Stimulated activated naive CD8-positive, alpha-beta T cell treated with anti-CD3 and anti-CD28 coated beads, Interleukin-15, Interleukin-2, amounts not matched to agents 100 U/mL and 50 U/mL, for 24 hours (primary cell): ENCODE measurements at regions not wholly inside any gene's neighbourhood (a gene's known extent, or its start where the extent isn't known, plus 50 kb on each side); places are given as distances from the start of the nearest gene placed in this dataset.

Experiments used
- ATAC-seq: fragments of 150-1000 bp; cut with Tn5 transposase; one replicate; pipeline ENCODE4 v1.10.0; 2021
- DNase-seq: peaks from one replicate; pipeline ENCODE4 v3.0.0; 2021

- DNase-seq (no peak), ATAC-seq (no peak)
Measured at GRCh38 chr7:23973264-23973663, 263.2 kb downstream of the STK31 start.

- DNase-seq (no peak), ATAC-seq (no peak)
Measured at GRCh38 chr7:23980081-23980480, 270.1 kb downstream of the STK31 start.

- DNase-seq: no peak
- no peak for ATAC-seq
Measured at GRCh38 chr7:23981314-23981713, 271.3 kb downstream of the STK31 start.

GRCh38 chr7:23981758-23982157, 271.7 kb downstream of the STK31 start:
- DNase-seq (no peak), ATAC-seq (no peak)

GRCh38 chr7:24005517-24005916, 278.5 kb upstream of the NPY start:
- DNase-seq (no peak), ATAC-seq (no peak)

GRCh38 chr7:24010495-24010894, 273.5 kb upstream of the NPY start:
- no peak for DNase-seq
- no peak for ATAC-seq

GRCh38 chr7:24017519-24017918, 266.5 kb upstream of the NPY start:
- ATAC-seq: no peak
- DNase-seq: no peak

- ATAC-seq (no peak), DNase-seq (no peak)
Measured at GRCh38 chr7:24018331-24018730, 265.7 kb upstream of the NPY start.

GRCh38 chr7:24019841-24020240, 264.1 kb upstream of the NPY start:
- ATAC-seq: no peak
- DNase-seq: no peak

GRCh38 chr7:24024276-24025068, 259.5 kb upstream of the NPY start:
- DNase-seq (no peak), ATAC-seq (no peak)

- ATAC-seq (no peak), DNase-seq (no peak)
Measured at GRCh38 chr7:24025094-24025493, 258.9 kb upstream of the NPY start.

- DNase-seq: no peak
Measured at GRCh38 chr7:24025765-24026164, 258.2 kb upstream of the NPY start.

GRCh38 chr7:24026351-24026750, 257.6 kb upstream of the NPY start:
- ATAC-seq: no peak

More at GRCh38 chr7:24025765-24026164, 258.2 kb upstream of the NPY start:
- ATAC-seq: no peak

GRCh38 chr7:24029068-24029467, 254.9 kb upstream of the NPY start:
- no peak for DNase-seq
- ATAC-seq: no peak

More at GRCh38 chr7:24026351-24026750, 257.6 kb upstream of the NPY start:
- no peak for DNase-seq

GRCh38 chr7:24034251-24034650, 249.7 kb upstream of the NPY start:
- ATAC-seq (no peak), DNase-seq (no peak)

- no peak for ATAC-seq
Measured at GRCh38 chr7:24035366-24036032, 248.5 kb upstream of the NPY start.

GRCh38 chr7:24036033-24036412, 248.0 kb upstream of the NPY start:
- DNase-seq (no peak), ATAC-seq (no peak)

More at GRCh38 chr7:24035366-24036032, 248.5 kb upstream of the NPY start:
- DNase-seq: no peak

GRCh38 chr7:24038993-24039392, 245.0 kb upstream of the NPY start:
- ATAC-seq: no peak
- DNase-seq: no peak

- no peak for DNase-seq
- no peak for ATAC-seq
Measured at GRCh38 chr7:24039991-24040624, 243.9 kb upstream of the NPY start.

- no peak for DNase-seq
- no peak for ATAC-seq
Measured at GRCh38 chr7:24042028-24042427, 242.0 kb upstream of the NPY start.

GRCh38 chr7:24049296-24049695, 234.7 kb upstream of the NPY start:
- DNase-seq: no peak
- no peak for ATAC-seq

GRCh38 chr7:24050991-24051560, 232.9 kb upstream of the NPY start:
- ATAC-seq: no peak
- DNase-seq: no peak

- ATAC-seq: no peak
- DNase-seq: no peak
Measured at GRCh38 chr7:24051651-24052050, 232.3 kb upstream of the NPY start.
